ENCODE measurements at regions not wholly inside any gene's neighbourhood (a gene's known extent, or its start where the extent isn't known, plus 50 kb on each side); places are given as distances from the start of the nearest gene placed in this dataset.

GRCh38 chr7:9645756-9646155, 1212.3 kb downstream of the NXPH1 start:
- Histone ChIP-seq H3K27ac (ENCODE audit: low read depth, low read length) (no peak overlapping the region), H3K27me3 (ENCODE audit: control insufficient read depth, insufficient read depth, low read length) (no peaks in the 10 kb centered on the region), H3K4me3 (ENCODE audit: low read depth, low read length) (no peak overlapping the region), H3K9me3 (ENCODE audit: control insufficient read depth, insufficient read depth, low read length) (peaks cover 2% of the 10 kb centered on the region; the same call in 1 of the 2 replicates)
- ChIA-PET CTCF (no interaction called here), POLR2A (no interaction called here)
- TF ChIP-seq, protein P1, sequence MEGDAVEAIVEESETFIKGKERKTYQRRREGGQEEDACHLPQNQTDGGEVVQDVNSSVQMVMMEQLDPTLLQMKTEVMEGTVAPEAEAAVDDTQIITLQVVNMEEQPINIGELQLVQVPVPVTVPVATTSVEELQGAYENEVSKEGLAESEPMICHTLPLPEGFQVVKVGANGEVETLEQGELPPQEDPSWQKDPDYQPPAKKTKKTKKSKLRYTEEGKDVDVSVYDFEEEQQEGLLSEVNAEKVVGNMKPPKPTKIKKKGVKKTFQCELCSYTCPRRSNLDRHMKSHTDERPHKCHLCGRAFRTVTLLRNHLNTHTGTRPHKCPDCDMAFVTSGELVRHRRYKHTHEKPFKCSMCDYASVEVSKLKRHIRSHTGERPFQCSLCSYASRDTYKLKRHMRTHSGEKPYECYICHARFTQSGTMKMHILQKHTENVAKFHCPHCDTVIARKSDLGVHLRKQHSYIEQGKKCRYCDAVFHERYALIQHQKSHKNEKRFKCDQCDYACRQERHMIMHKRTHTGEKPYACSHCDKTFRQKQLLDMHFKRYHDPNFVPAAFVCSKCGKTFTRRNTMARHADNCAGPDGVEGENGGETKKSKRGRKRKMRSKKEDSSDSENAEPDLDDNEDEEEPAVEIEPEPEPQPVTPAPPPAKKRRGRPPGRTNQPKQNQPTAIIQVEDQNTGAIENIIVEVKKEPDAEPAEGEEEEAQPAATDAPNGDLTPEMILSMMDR (IDR thresholded peaks at IDR 0.05; ENCODE audit: low read depth, low read length) = no peak
- DNase-seq (ENCODE audit: low read depth, low spot score) = no peak

DNA sequence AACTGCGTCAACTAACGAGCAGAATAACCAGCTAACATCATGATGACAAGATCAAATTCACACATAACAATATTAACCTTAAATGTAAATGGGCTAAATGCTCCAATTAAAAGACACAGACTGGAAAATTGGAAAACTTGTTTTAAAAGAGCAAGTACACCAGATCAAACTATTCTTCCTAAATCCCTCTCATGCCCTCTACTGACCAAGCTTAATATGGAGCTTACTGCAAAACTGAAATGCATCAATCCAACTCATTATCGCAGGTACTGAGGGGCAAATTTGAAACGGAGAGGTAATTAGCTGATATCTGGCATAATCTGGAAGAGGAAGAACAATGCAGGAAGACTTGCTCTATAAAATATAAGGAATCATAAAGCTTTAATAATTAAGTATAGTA, 1223.8 kb downstream of the NXPH1 start:
- CTCF ChIA-PET = no interaction called here
- no peaks in the 10 kb centered on the region for H3K27me3 ChIP-seq (ENCODE audit: control insufficient read depth, insufficient read depth, low read length)
- H3K9me3 ChIP-seq (ENCODE audit: control insufficient read depth, insufficient read depth, low read length) = peaks cover 5% of the 10 kb centered on the region
- TF ChIP-seq, protein P1 (IDR thresholded peaks at IDR 0.05; ENCODE audit: low read depth, low read length) = no peak
- H3K27ac ChIP-seq (ENCODE audit: low read depth, low read length) = no peak overlapping the region
- no peak for DNase-seq (ENCODE audit: low read depth, low spot score)
- POLR2A ChIA-PET = no interaction called here
- H3K4me3 ChIP-seq (ENCODE audit: low read depth, low read length) = no peak overlapping the region

DNA sequence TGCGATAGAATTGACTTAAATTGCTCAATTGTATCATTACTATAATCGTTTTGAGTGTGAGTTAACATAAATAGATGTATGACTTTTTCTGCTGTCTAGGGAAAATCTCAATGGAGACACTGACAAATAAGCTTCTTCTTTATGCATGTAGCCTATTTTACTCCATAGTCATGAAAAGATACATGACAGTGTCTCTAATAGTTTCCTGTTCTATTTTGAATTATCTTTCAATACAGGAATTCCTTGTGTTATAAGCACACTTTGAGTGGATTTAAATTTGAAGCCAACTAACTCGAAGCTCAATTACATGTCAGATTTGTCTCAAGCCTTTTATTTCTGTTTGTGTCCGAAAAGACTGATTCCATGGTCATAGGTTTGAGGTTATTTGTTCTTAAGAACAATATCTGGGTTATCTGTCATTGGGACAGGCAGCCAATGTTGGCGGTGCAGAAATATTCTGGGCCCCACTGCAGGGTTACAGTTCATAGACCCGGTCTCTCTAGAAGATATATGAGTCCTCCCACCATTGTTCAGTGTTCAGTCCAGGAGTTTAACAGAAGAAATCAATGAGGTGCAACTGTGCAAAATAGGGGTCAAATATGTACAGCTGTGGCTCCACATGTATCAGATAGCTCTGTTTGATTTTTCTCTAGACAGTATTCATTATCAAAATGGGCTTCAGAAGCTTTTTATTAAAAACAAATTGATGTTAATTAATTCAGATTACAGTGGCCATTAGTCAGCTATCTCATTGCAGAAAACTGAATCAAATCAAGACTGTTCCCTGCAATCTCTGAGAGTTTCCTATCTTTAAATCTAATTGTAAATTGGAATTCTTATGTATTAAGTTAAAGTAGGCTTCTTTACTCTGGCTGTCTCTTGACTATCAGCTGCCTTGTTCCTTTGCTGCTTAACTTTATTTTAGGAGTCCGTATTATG, 1238.8 kb downstream of the NXPH1 start:
- H3K4me3 ChIP-seq (ENCODE audit: low read depth, low read length) = no peak overlapping the region
- H3K27me3 ChIP-seq (ENCODE audit: control insufficient read depth, insufficient read depth, low read length) = no peaks in the 10 kb centered on the region
- H3K9me3 ChIP-seq (ENCODE audit: control insufficient read depth, insufficient read depth, low read length) = peaks cover 16% of the 10 kb centered on the region
- POLR2A ChIA-PET = no interaction called here
- no peak overlapping the region for H3K27ac ChIP-seq (ENCODE audit: low read depth, low read length)
- TF ChIP-seq, protein P1 (IDR thresholded peaks at IDR 0.05; ENCODE audit: low read depth, low read length) = no peak
- CTCF ChIA-PET = no interaction called here
- no peak for DNase-seq (ENCODE audit: low read depth, low spot score)

- POLR2A ChIA-PET = no interaction called here
- DNase-seq (ENCODE audit: low read depth, low spot score) = no peak
- no peak overlapping the region for H3K27ac ChIP-seq (ENCODE audit: low read depth, low read length)
Measured at GRCh38 chr7:9680713-9681112, 1247.3 kb downstream of the NXPH1 start.

DNA sequence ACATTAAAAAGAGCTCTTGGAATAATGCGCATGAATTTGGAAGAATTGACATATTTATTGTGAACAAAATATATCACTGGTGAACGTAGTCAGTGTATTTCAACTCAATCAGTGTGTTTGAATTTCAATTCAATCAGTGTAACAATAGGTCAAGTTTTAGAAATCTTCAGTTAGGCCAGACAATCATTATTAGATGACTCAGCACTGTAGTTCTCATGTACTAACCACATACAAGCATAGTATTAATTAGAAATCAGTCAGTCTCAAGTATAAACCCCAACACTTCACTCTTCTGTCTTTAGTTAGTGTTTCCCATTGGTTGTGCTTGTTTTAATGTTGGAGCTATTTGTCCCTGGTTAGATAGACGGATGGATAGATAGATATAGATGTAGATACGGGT, 1247.9 kb downstream of the NXPH1 start:
- H3K4me3 ChIP-seq (ENCODE audit: low read depth, low read length) = no peak overlapping the region
- CTCF ChIA-PET = no interaction called here
- no peaks in the 10 kb centered on the region for H3K27me3 ChIP-seq (ENCODE audit: control insufficient read depth, insufficient read depth, low read length)
- no peaks in the 10 kb centered on the region; the same call in 1 of the 2 replicates for H3K9me3 ChIP-seq (ENCODE audit: control insufficient read depth, insufficient read depth, low read length)
- no peak for DNase-seq (ENCODE audit: low read depth, low spot score)
- TF ChIP-seq, protein P1 (IDR thresholded peaks at IDR 0.05; ENCODE audit: low read depth, low read length) = no peak
- H3K27ac ChIP-seq (ENCODE audit: low read depth, low read length) = no peak overlapping the region
- POLR2A ChIA-PET = no interaction called here

More at GRCh38 chr7:9680713-9681112, 1247.3 kb downstream of the NXPH1 start:
- H3K27me3 ChIP-seq (ENCODE audit: control insufficient read depth, insufficient read depth, low read length) = no peaks in the 10 kb centered on the region
- TF ChIP-seq, protein P1 (IDR thresholded peaks at IDR 0.05; ENCODE audit: low read depth, low read length) = no peak
- H3K4me3 ChIP-seq (ENCODE audit: low read depth, low read length) = no peak overlapping the region
- no peaks in the 10 kb centered on the region; the same call in 1 of the 2 replicates for H3K9me3 ChIP-seq (ENCODE audit: control insufficient read depth, insufficient read depth, low read length)
- CTCF ChIA-PET = no interaction called here

Measured in AG04450 (cell line).